CD4-positive, CD25-positive, alpha-beta regulatory T cell (primary cell): ENCODE measurements at regions not wholly inside any gene's neighbourhood (a gene's known extent, or its start where the extent isn't known, plus 50 kb on each side); places are given as distances from the start of the nearest gene placed in this dataset.
"Not testable (repeated sequence)": the region's sequence is repeated elsewhere in the genome, so short reads cannot be mapped to it uniquely, and the experiment has no call there.

Experiments
- ATAC-seq, 2 donors: fragments of 150-1000 bp; cut with Tn5 transposase; one replicate each; pipeline ENCODE4 v1.10.0; 2021; ENCODE audit warnings: low read depth in 2 of 2, moderate number of reproducible peaks in 2 of 2, moderate library complexity in 1 of 2
- DNase-seq, 3 donors: peaks; one replicate each; pipeline versions ENCODE4 v3.0.0 to v3.0.0-alpha.2; 2012 to 2022; ENCODE audit warnings: mixed read lengths in 1 of 3
- H3K27ac ChIP-seq: one replicate; pipeline ENCODE4 v1.7.0; 2013; ENCODE audit warnings: mild to moderate bottlenecking, low read length; ENCODE audit not compliant: insufficient read depth, poor library complexity, severe bottlenecking
- H3K27me3 ChIP-seq: one replicate; pipeline ENCODE4 v1.7.0; 2013; ENCODE audit warnings: low read length; ENCODE audit not compliant: control insufficient read depth, insufficient read depth
- H3K36me3 ChIP-seq: one replicate; pipeline ENCODE4 v1.7.0; 2013; ENCODE audit warnings: mild to moderate bottlenecking, low read length, moderate library complexity; ENCODE audit not compliant: control insufficient read depth, insufficient read depth
- H3K4me1 ChIP-seq: 2 replicates; pipeline ENCODE4 v1.7.0; 2013; ENCODE audit warnings: mild to moderate bottlenecking, low read length; ENCODE audit not compliant: insufficient read depth, control insufficient read depth, poor library complexity, severe bottlenecking
- H3K4me3 ChIP-seq: one replicate; pipeline ENCODE4 v1.7.0; 2013; ENCODE audit warnings: low read depth, mild to moderate bottlenecking, low read length, moderate library complexity
- H3K9me3 ChIP-seq, 2 experiments: 1 replicate in 1 of 2; 2 replicates in 1 of 2; pipeline ENCODE4 v1.7.0; 2013; ENCODE audit warnings: low read length in 2 of 2, mild to moderate bottlenecking in 1 of 2, moderate library complexity in 1 of 2; ENCODE audit not compliant: control insufficient read depth in 2 of 2
- H3K27ac Mint-ChIP-seq, 3 donors: one replicate each; pipeline ENCODE4 v1.8.0; 2020 to 2022; ENCODE audit warnings: mild to moderate bottlenecking in 3 of 3, mixed read lengths in 3 of 3, moderate library complexity in 2 of 3
- H3K27me3 Mint-ChIP-seq: one replicate; pipeline ENCODE4 v1.8.0; 2022; ENCODE audit warnings: mild to moderate bottlenecking, mixed read lengths
- H3K36me3 Mint-ChIP-seq: one replicate; pipeline ENCODE4 v1.8.0; 2020; ENCODE audit warnings: mixed read lengths
- H3K4me1 Mint-ChIP-seq, 4 donors: one replicate each; pipeline ENCODE4 v1.8.0; 2020 to 2022; ENCODE audit warnings: mixed read lengths in 4 of 4, mild to moderate bottlenecking in 1 of 4
- H3K4me3 Mint-ChIP-seq, 4 donors: one replicate each; pipeline ENCODE4 v1.8.0; 2020 to 2022; ENCODE audit warnings: mild to moderate bottlenecking in 4 of 4, mixed read lengths in 4 of 4, moderate library complexity in 3 of 4
- H3K9me3 Mint-ChIP-seq, 7 donors: one replicate each; pipeline ENCODE4 v1.8.0; 2020 to 2022; ENCODE audit warnings: mixed read lengths in 7 of 7, mild to moderate bottlenecking in 3 of 7, moderate library complexity in 2 of 7

DNA sequence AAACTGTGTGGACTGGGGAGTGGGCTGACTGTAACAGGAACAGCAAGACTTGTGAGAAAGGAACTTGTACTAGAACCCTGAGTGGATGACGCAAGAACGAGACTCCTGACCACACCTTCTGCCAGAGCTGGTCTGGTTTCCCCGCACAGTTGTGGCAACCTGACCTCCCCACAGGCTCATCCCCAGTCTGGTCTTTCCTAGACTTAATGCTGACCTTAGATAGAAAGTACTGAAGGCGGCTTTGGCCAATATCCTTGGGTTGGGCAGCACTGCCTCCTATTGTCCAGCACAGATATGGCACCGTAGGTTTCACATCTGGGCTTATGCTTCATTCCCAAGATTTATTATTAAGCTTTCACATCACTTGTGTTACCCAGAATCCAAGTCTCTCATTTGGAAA, 137.8 kb upstream of the FRG1 start:
- H3K36me3 ChIP-seq = no peaks in the 10 kb centered on the region
- no peaks in the 10 kb centered on the region for H3K27me3 Mint-ChIP-seq
- no peaks in the 10 kb centered on the region for H3K36me3 Mint-ChIP-seq
- H3K27ac ChIP-seq = no peak overlapping the region
- H3K4me3 ChIP-seq = no peak overlapping the region
- no peaks in the 10 kb centered on the region for H3K4me1 ChIP-seq
- no peaks in the 10 kb centered on the region for H3K4me1 Mint-ChIP-seq
- ATAC-seq = no peak
- no peak for DNase-seq
- no peaks in the 10 kb centered on the region for H3K9me3 ChIP-seq
- no peak overlapping the region for H3K4me3 Mint-ChIP-seq
- H3K27ac Mint-ChIP-seq = no peak overlapping the region
- H3K27me3 ChIP-seq = no peaks in the 10 kb centered on the region
- peaks cover 0 to 11% (median 4%) of the 10 kb centered on the region in 7 donors for H3K9me3 Mint-ChIP-seq

DNA sequence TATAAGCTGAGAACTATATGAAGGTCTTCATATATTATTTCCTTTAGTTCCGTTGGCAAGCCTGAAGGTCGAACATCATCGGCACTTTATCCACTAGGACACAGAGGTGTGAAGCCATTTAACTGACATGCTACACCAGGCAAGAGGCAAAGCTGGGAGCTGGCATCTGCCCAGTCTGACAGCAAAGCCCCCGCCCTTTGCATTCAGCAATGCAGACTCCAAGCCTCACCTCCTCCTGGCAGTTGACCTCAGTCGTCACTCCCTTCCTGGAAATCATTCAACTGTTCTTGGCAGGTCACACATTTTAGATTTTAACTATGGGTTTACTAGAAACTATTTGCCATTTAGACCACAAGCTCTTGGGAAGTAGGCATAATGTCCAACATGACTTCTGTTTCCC, 135.8 kb upstream of the FRG1 start:
- Mint-ChIP-seq H3K9me3 (peaks cover 0 to 12% (median 5%) of the 10 kb centered on the region in 7 donors), H3K27ac (no peak overlapping the region), H3K4me1 (no peaks in the 10 kb centered on the region), H3K4me3 (no peak overlapping the region), H3K27me3 (no peaks in the 10 kb centered on the region), H3K36me3 (no peaks in the 10 kb centered on the region)
- Histone ChIP-seq H3K36me3 (no peaks in the 10 kb centered on the region), H3K4me1 (no peaks in the 10 kb centered on the region), H3K27ac (no peak overlapping the region), H3K9me3 (no peaks in the 10 kb centered on the region), H3K4me3 (no peak overlapping the region), H3K27me3 (no peaks in the 10 kb centered on the region)
- DNase-seq (no peak), ATAC-seq (no peak)

DNA sequence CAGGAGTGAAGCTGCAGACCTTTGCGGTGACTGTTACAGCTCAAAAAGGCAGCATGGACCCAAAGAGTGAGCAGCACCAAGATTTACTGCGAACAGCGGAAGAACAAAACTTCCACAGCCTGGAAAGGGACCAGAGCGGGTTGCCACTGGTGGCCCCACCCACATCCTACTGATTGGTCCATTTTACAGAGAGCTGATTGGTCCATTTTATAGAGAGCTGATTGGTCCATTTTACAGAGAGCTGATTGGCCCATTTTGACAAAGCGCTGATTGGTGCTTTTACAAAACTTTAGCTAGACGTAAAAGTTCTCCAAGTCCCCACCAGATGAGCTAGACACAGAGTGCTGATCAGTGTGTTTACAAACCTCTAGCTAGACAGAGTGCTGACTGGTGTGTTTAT, 134.2 kb upstream of the FRG1 start:
- Mint-ChIP-seq H3K4me1 (peaks cover 0 to 2% (median 0%) of the 10 kb centered on the region in 4 donors), H3K9me3 (peaks cover 0 to 17% (median 7%) of the 10 kb centered on the region in 7 donors), H3K36me3 (no peaks in the 10 kb centered on the region), H3K4me3 (no peak overlapping the region), H3K27me3 (no peaks in the 10 kb centered on the region), H3K27ac (no peak overlapping the region)
- DNase-seq (no peak), ATAC-seq (no peak)
- no peak overlapping the region for H3K4me3 ChIP-seq
- no peak overlapping the region for H3K27ac ChIP-seq
- no peaks in the 10 kb centered on the region for H3K36me3 ChIP-seq
- no peaks in the 10 kb centered on the region for H3K27me3 ChIP-seq
- H3K9me3 ChIP-seq = no peaks in the 10 kb centered on the region
- H3K4me1 ChIP-seq = no peaks in the 10 kb centered on the region

DNA sequence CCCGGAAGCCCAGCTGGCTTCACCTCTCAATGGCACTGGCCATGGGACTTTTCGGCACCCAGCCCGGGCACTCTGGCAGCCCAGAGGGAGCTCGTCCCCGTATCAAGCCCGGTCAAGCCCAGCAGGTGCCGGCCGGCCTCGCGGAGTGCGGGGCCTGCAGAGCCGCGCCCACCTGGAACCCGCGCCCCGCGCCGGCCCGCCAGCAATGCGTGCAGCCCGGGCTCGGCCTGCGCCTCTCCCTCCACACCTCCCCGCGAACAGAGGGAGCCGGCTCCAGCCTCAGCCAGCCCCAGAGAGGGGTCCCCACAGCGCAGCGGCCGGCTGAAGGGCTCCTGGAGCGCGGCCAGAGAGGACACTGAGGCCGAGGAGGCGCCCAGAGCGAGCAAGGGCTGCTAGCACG, 133.6 kb upstream of the FRG1 start:
- Mint-ChIP-seq H3K36me3 (no peaks in the 10 kb centered on the region), H3K9me3 (peaks cover 0 to 17% (median 7%) of the 10 kb centered on the region in 7 donors), H3K4me3 (no peak overlapping the region), H3K4me1 (peaks cover 0 to 2% (median 0%) of the 10 kb centered on the region in 4 donors), H3K27me3 (no peaks in the 10 kb centered on the region), H3K27ac (no peak overlapping the region)
- no peak overlapping the region for H3K4me3 ChIP-seq
- H3K36me3 ChIP-seq = no peaks in the 10 kb centered on the region
- no peak overlapping the region for H3K27ac ChIP-seq
- DNase-seq (no peak), ATAC-seq (no peak)
- H3K27me3 ChIP-seq = no peaks in the 10 kb centered on the region
- no peaks in the 10 kb centered on the region for H3K4me1 ChIP-seq
- no peaks in the 10 kb centered on the region for H3K9me3 ChIP-seq

DNA sequence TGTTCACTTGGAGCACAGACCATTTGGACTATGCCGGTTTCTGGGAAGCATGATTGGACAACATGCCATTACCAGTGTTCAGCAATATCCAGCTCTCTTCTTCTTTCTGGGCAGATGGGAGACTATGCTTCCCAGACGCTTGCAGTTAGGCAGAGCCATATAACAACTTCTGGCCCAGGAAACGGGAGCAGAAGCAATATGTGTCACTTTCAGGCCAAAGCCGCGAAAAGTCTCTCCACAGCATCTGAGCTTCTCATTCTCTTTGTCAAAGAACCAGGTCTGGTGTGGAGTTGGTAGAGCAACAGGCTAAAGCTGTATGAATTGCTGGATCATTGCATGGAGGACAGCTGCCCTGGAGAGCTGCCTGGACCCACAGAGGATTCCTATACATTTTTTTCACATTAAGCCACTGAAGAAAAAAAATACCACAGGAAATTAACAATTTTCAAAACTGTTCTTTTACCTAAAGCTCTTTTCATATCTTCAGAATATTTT, 131.4 kb upstream of the FRG1 start:
- no peak overlapping the region for H3K4me3 Mint-ChIP-seq
- H3K4me1 ChIP-seq = no peaks in the 10 kb centered on the region
- peaks cover 0 to 19% (median 7%) of the 10 kb centered on the region in 7 donors for H3K9me3 Mint-ChIP-seq
- H3K36me3 Mint-ChIP-seq = no peaks in the 10 kb centered on the region
- no peak overlapping the region for H3K27ac ChIP-seq
- ATAC-seq = no peak
- H3K9me3 ChIP-seq = no peaks in the 10 kb centered on the region
- no peaks in the 10 kb centered on the region for H3K27me3 ChIP-seq
- H3K4me3 ChIP-seq = no peak overlapping the region
- H3K4me1 Mint-ChIP-seq = peaks cover 0 to 2% (median 0%) of the 10 kb centered on the region in 4 donors
- H3K27me3 Mint-ChIP-seq = no peaks in the 10 kb centered on the region
- no peak for DNase-seq
- H3K36me3 ChIP-seq = no peaks in the 10 kb centered on the region
- H3K27ac Mint-ChIP-seq = no peak overlapping the region

DNA sequence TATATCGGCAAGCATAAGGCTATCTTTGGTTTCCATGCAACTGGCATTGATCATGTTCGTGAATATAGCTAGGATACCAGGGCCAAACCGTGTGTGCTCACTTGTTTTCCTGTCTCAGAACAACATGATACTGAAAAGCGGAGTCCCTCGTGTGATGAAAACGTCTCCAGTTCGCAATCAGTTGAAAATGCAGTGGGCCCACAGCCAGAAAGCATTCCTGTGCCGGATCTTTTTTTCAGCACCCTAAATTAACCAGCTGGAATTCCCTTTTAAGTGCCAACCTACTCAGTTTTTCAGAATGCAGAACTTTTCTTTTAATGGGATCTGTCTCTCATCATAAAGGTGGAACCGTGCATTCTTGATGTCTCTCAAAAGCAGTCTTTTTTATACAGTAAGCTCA, 130.8 kb upstream of the FRG1 start:
- Histone ChIP-seq H3K27ac (no peak overlapping the region), H3K4me1 (no peaks in the 10 kb centered on the region), H3K27me3 (no peaks in the 10 kb centered on the region), H3K4me3 (no peak overlapping the region), H3K36me3 (no peaks in the 10 kb centered on the region), H3K9me3 (no peaks in the 10 kb centered on the region)
- H3K4me1 Mint-ChIP-seq = peaks cover 0 to 2% (median 0%) of the 10 kb centered on the region in 4 donors
- H3K27ac Mint-ChIP-seq = no peak overlapping the region
- H3K27me3 Mint-ChIP-seq = no peaks in the 10 kb centered on the region
- peak overlapping the region in 1 of 4 donors; percentile 10 for H3K4me3 Mint-ChIP-seq
- peaks cover 0 to 19% (median 7%) of the 10 kb centered on the region in 7 donors for H3K9me3 Mint-ChIP-seq
- no peak for DNase-seq
- no peak for ATAC-seq
- no peaks in the 10 kb centered on the region for H3K36me3 Mint-ChIP-seq

DNA sequence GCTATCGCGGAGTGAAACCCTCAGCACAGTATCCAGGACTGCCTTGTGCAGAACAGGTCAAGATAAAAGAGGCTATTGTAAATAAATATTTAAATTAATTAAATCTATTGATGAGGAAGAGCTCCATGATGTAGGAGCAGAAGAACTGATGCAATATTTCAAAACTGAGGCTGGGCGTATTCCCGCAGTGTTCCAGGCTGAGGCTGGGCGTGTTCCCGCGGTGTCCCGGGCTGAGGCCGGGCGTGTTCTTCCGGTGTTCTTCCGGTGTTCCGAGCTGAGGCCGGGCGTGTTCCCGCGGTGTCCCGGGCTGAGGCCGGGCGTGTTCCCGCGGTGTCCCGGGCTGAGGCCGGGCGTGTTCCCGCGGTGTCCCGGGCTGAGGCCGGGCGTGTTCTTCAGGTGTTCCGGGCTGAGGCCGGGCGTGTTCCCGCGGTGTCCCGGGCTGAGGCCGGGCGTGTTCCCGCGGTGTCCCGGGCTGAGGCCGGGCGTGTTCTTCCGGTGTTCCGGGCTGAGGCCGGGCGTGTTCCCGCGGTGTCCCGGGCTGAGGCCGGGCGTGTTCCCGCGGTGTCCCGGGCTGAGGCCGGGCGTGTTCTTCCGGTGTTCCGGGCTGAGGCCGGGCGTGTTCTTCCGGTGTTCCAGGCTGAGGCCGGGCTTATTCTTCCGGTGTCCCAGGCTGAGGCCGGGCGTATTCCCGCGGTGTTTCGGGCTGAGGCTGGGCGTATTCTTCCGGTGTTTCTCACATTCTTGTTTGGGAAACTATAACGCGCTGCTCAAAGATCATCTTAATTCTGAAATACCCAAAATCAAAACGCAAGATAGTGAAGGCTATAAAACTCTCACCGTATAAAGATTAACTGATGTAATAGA, 130.1 kb upstream of the FRG1 start:
- not testable (repeated sequence) for H3K27me3 Mint-ChIP-seq, H3K4me1 Mint-ChIP-seq, H3K36me3 Mint-ChIP-seq, DNase-seq, H3K9me3 ChIP-seq, H3K36me3 ChIP-seq, H3K4me3 ChIP-seq, H3K27me3 ChIP-seq, ATAC-seq, H3K4me1 ChIP-seq, H3K27ac ChIP-seq
- H3K27ac Mint-ChIP-seq = peak overlapping the region in 1 of 3 donors; percentile 7
- H3K9me3 Mint-ChIP-seq = peaks cover 0 to 15% (median 5%) of the 10 kb centered on the region in 7 donors
- H3K4me3 Mint-ChIP-seq = peak overlapping the region in 1 of 4 donors; percentile 15
